ENCODE measurements at regions not wholly inside any gene's neighbourhood (a gene's known extent, or its start where the extent isn't known, plus 50 kb on each side); places are given as distances from the start of the nearest gene placed in this dataset.

GRCh38 chr14:54109521-54110120, 153.0 kb upstream of the BMP4 start:
- TF ChIP-seq, protein P1, sequence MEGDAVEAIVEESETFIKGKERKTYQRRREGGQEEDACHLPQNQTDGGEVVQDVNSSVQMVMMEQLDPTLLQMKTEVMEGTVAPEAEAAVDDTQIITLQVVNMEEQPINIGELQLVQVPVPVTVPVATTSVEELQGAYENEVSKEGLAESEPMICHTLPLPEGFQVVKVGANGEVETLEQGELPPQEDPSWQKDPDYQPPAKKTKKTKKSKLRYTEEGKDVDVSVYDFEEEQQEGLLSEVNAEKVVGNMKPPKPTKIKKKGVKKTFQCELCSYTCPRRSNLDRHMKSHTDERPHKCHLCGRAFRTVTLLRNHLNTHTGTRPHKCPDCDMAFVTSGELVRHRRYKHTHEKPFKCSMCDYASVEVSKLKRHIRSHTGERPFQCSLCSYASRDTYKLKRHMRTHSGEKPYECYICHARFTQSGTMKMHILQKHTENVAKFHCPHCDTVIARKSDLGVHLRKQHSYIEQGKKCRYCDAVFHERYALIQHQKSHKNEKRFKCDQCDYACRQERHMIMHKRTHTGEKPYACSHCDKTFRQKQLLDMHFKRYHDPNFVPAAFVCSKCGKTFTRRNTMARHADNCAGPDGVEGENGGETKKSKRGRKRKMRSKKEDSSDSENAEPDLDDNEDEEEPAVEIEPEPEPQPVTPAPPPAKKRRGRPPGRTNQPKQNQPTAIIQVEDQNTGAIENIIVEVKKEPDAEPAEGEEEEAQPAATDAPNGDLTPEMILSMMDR (IDR thresholded peaks at IDR 0.05; ENCODE audit: control insufficient read depth, insufficient read depth, low read depth, low read length, missing control alignments) = no peak
- no peak overlapping the region for H3K4me3 ChIP-seq (ENCODE audit: control insufficient read depth, low read depth, low read length)
- no peak for DNase-seq (ENCODE audit: low read depth)

GRCh38 chr14:54114941-54115340, 158.3 kb upstream of the BMP4 start:
- H3K4me3 ChIP-seq (ENCODE audit: control insufficient read depth, low read depth, low read length) = no peak overlapping the region
- TF ChIP-seq, protein P1 (IDR thresholded peaks at IDR 0.05; ENCODE audit: control insufficient read depth, insufficient read depth, low read depth, low read length, missing control alignments) = no peak
- no peak for DNase-seq (ENCODE audit: low read depth)

DNA sequence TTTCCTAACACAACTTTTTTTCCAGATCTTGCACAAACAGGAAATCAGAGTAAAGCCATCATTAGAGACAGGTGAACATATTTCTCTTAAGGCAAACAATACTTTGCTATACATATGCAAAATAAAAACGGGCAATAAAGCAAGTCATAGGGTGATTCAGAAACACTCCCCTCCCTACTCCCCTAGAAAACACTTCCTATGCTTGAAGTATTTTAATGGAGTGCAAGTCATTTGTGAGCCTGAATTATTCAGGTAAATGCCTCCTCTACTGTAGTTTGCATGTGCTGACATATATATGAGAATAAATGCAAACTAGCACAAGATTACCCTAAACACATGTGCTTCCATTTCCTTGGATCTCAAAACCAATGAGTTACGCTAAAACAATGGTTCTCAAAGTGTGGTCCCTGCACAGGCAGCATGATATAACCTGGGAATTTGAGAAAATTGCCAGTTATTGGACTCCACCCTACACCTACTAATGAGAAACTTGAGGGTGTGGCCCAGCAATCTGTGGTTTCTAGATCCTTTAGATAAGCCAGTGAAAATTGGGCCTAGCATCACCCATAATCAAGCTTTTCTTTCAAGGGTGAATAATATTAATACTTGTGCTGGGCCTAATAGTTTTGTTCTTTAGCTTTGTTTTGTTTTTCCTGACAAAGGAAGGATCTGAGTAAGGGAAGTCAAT, 159.7 kb upstream of the BMP4 start:
- H3K4me3 ChIP-seq (ENCODE audit: control insufficient read depth, low read depth, low read length) = no peak overlapping the region
- TF ChIP-seq, protein P1 (IDR thresholded peaks at IDR 0.05; ENCODE audit: control insufficient read depth, insufficient read depth, low read depth, low read length, missing control alignments) = no peak

DNA sequence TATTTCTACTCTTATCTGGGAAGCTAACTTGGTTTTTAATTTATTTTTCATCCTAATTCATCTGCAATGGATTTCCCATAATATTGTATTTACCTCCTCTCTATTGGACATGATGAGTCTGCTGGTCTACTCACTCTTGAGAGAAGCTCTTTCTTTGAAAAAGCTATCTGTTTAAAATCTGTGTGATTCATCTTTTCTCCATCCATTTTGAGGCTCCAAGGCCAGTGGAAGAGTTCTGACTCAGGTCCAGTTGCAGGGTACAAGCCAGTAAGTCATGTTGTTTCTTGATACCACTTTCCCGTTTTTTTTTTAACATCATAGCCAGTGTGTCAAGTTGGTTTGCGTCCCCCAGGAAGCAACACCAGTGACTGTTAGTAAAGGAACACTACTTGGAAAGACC, 160.3 kb upstream of the BMP4 start:
- DNase-seq (ENCODE audit: low read depth) = no peak
- TF ChIP-seq, protein P1 (IDR thresholded peaks at IDR 0.05; ENCODE audit: control insufficient read depth, insufficient read depth, low read depth, low read length, missing control alignments) = no peak
- no peak overlapping the region for H3K4me3 ChIP-seq (ENCODE audit: control insufficient read depth, low read depth, low read length)

More for the DNA sequence above, 159.7 kb upstream of the BMP4 start:
- no peak for DNase-seq (ENCODE audit: low read depth)

DNA sequence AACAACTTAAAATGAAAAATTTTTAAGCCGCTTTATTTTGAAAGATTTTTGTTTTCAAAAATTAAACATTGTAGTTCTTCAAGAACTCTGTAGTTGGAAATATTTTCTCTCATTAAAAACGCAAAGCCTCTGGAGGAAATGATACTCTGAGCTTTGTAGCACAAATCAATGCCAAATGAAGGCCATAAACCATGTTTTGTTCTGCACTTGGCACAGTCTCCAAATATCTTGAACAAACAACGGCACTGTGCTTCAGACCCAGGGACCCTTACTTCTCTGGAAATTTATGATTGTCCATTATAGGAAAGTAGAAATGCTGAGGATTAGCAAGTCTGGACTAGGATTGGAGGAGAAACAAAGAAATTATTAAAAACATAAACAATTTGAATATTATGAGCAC, 160.8 kb upstream of the BMP4 start:
- DNase-seq (ENCODE audit: low read depth) = no peak
- TF ChIP-seq, protein P1 (IDR thresholded peaks at IDR 0.05; ENCODE audit: control insufficient read depth, insufficient read depth, low read depth, low read length, missing control alignments) = no peak
- H3K4me3 ChIP-seq (ENCODE audit: control insufficient read depth, low read depth, low read length) = no peak overlapping the region

DNA sequence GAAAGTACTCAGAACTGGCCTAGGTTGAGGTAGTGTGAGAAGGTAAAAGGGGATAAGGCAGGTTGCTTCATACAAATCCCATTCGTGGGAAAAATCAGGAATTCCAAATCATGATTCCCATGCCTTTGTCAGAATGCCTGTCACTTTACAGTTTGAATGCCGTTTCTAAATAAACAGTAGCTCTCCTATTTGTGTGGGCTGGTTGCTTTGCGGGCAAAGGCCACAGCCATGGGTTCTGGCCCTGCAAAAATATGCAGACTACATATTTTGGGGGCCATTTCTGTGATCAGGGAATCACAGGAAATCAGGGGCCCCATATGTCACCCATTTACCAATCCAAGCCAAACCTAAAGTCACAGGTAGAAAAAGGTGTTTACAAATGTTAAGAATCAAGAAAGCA, 161.3 kb upstream of the BMP4 start:
- no peak overlapping the region for H3K4me3 ChIP-seq (ENCODE audit: control insufficient read depth, low read depth, low read length)
- DNase-seq (ENCODE audit: low read depth) = no peak
- TF ChIP-seq, protein P1 (IDR thresholded peaks at IDR 0.05; ENCODE audit: control insufficient read depth, insufficient read depth, low read depth, low read length, missing control alignments) = no peak

Data from AG09309 (cell line).